Mesenchymal stem cell (in vitro differentiated cells and primary cell): ENCODE measurements at regions not wholly inside any gene's neighbourhood (a gene's known extent, or its start where the extent isn't known, plus 50 kb on each side); places are given as distances from the start of the nearest gene placed in this dataset.

Source experiments
- DNase-seq: peaks from one replicate; pipeline ENCODE4 v3.0.0-alpha.2; 2013
- H2AFZ ChIP-seq: one replicate; pipeline ENCODE4 v1.6.1; 2013; ENCODE audit warnings: low read depth, mild to moderate bottlenecking, control low read depth, inconsistent platforms, low read length, moderate library complexity
- H2AK5ac ChIP-seq: 2 replicates; pipeline ENCODE4 v1.6.1; 2013; ENCODE audit warnings: low read length, moderate library complexity, mild to moderate bottlenecking, inconsistent platforms; ENCODE audit not compliant: severe bottlenecking
- H2BK120ac ChIP-seq: one replicate; pipeline ENCODE4 v1.6.1; 2013; ENCODE audit warnings: low read depth, mild to moderate bottlenecking, inconsistent platforms, low read length, moderate library complexity
- H2BK12ac ChIP-seq, 2 experiments: one replicate each; pipeline ENCODE4 v1.6.1; 2013; ENCODE audit warnings: inconsistent platforms in 2 of 2, low read length in 2 of 2, mild to moderate bottlenecking in 2 of 2, moderate library complexity in 2 of 2, control low read depth in 1 of 2
- H2BK15ac ChIP-seq: one replicate; pipeline ENCODE4 v1.6.1; 2013; ENCODE audit warnings: mild to moderate bottlenecking, low read depth, inconsistent platforms; ENCODE audit not compliant: poor library complexity, severe bottlenecking
- H2BK5ac ChIP-seq: 2 replicates; pipeline ENCODE4 v1.6.1; 2013; ENCODE audit warnings: low read depth, mild to moderate bottlenecking, low read length, control low read depth, inconsistent platforms; ENCODE audit not compliant: poor library complexity, severe bottlenecking
- H3K14ac ChIP-seq, 2 experiments: one replicate each; pipeline ENCODE4 v1.6.1; 2013; ENCODE audit warnings: inconsistent platforms in 2 of 2, low read length in 2 of 2, control low read depth in 1 of 2, mild to moderate bottlenecking in 1 of 2, moderate library complexity in 1 of 2
- H3K18ac ChIP-seq, 2 experiments: one replicate each; pipeline ENCODE4 v1.6.1; 2013; ENCODE audit warnings: inconsistent platforms in 2 of 2, low read length in 2 of 2, control low read depth in 1 of 2, low read depth in 1 of 2, mild to moderate bottlenecking in 1 of 2
- H3K23ac ChIP-seq, 2 experiments: one replicate each; pipeline ENCODE4 v1.6.1; 2013; ENCODE audit warnings: inconsistent platforms in 2 of 2, low read length in 2 of 2, mild to moderate bottlenecking in 2 of 2, moderate library complexity in 2 of 2, control low read depth in 1 of 2
- H3K27ac ChIP-seq: 2 replicates; pipeline ENCODE4 v1.5.1; 2013; ENCODE audit warnings: mild to moderate bottlenecking, moderate library complexity, low read length, control low read depth, inconsistent platforms; ENCODE audit not compliant: poor library complexity, severe bottlenecking
- H3K27me3 ChIP-seq, 2 experiments: 2 replicates each; pipeline versions ENCODE4 v1.6.1 to v1.7.0; 2013; ENCODE audit warnings: low read length in 2 of 2, mild to moderate bottlenecking in 2 of 2, moderate library complexity in 2 of 2, control low read depth in 1 of 2, inconsistent platforms in 1 of 2; ENCODE audit not compliant: control insufficient read depth in 1 of 2, insufficient read depth in 1 of 2
- H3K36me3 ChIP-seq, 2 experiments: 2 replicates each; pipeline versions ENCODE4 v1.6.1 to v1.7.0; 2013; ENCODE audit warnings: low read length in 2 of 2, control low read depth in 1 of 2, inconsistent platforms in 1 of 2, low read depth in 1 of 2, mild to moderate bottlenecking in 1 of 2; ENCODE audit not compliant: insufficient read depth in 2 of 2, control insufficient read depth in 1 of 2
- H3K4ac ChIP-seq, 2 experiments: one replicate each; pipeline ENCODE4 v1.6.1; 2013; ENCODE audit warnings: inconsistent platforms in 2 of 2, low read length in 2 of 2, mild to moderate bottlenecking in 2 of 2, moderate library complexity in 2 of 2, control low read depth in 1 of 2, low read depth in 1 of 2
- H3K4me1 ChIP-seq: 2 replicates; pipeline ENCODE4 v1.6.1; 2013; ENCODE audit warnings: low read depth, low read length, control low read depth; ENCODE audit not compliant: control insufficient read depth, insufficient read depth
- H3K4me2 ChIP-seq: 2 replicates; pipeline ENCODE4 v1.6.1; 2013; ENCODE audit warnings: low read length, mild to moderate bottlenecking, inconsistent platforms; ENCODE audit not compliant: poor library complexity, severe bottlenecking
- H3K4me3 ChIP-seq, 2 experiments: 2 replicates each; pipeline versions ENCODE4 v1.5.1 to v1.7.0; 2013; ENCODE audit warnings: low read length in 2 of 2, mild to moderate bottlenecking in 2 of 2, control low read depth in 1 of 2, low read depth in 1 of 2; ENCODE audit not compliant: insufficient read depth in 1 of 2
- H3K79me1 ChIP-seq: replicated peaks from 2 replicates; pipeline ENCODE4 v1.6.1; 2013; ENCODE audit warnings: mild to moderate bottlenecking, control low read depth, low read length, inconsistent platforms; ENCODE audit not compliant: poor library complexity, severe bottlenecking
- H3K9ac ChIP-seq: 2 replicates; pipeline ENCODE4 v1.7.0; 2013; ENCODE audit warnings: mild to moderate bottlenecking, low read length, moderate library complexity
- H3K9me3 ChIP-seq: 2 replicates; pipeline ENCODE4 v1.7.0; 2013; ENCODE audit warnings: mild to moderate bottlenecking, low read length; ENCODE audit not compliant: control insufficient read depth
- H4K8ac ChIP-seq: one replicate; pipeline ENCODE4 v1.6.1; 2013; ENCODE audit warnings: inconsistent platforms, mild to moderate bottlenecking, low read length, moderate library complexity
- H4K91ac ChIP-seq: one replicate; pipeline ENCODE4 v1.6.1; 2013; ENCODE audit warnings: mild to moderate bottlenecking, low read length, inconsistent platforms
- WGBS: methylation state at CpG from one replicate; pipeline ENCODE4 v1.1.7; 2013; ENCODE audit warnings: mixed read lengths; 5-methylcytosine and 5-hydroxymethylcytosine counted together

GRCh38 chr17:77366206-77366557 lies 225.4 kb downstream of the SEC14L1 start:
- Histone ChIP-seq H3K27ac (peak overlapping the region; percentile 25), H3K18ac (peak overlapping the region; percentile 94 to 95), H3K4me3 (peak overlapping the region in 1 of 2 experiments; percentile 22), H3K79me1 (peaks cover 27% of the 10 kb centered on the region), H2BK5ac (peak overlapping the region; percentile 20), H2BK120ac (peak overlapping the region; percentile 0), H3K4me2 (no peak overlapping the region), H2BK15ac (no peak overlapping the region), H2BK12ac (peak overlapping the region; percentile 33 to 83), H4K91ac (peak overlapping the region; percentile 79), H3K9ac (peak overlapping the region; percentile 75), H3K27me3 (no peaks in the 10 kb centered on the region), H3K36me3 (peaks cover 3 to 21% of the 10 kb centered on the region in 2 experiments), H3K14ac (peak overlapping the region in 1 of 2 experiments; percentile 49), H3K9me3 (no peaks in the 10 kb centered on the region), H4K8ac (peak overlapping the region; percentile 92), H3K23ac (no peak overlapping the region), H3K4me1 (peaks cover 60% of the 10 kb centered on the region), H3K4ac (peak overlapping the region; percentile 33 to 38), H2AFZ (no peak overlapping the region), H2AK5ac (peak overlapping the region; percentile 38)
- DNase-seq, result no peak
- 67% methylated on average over 5 of the region's 5 CpGs for WGBS

GRCh38 chr17:77366558-77367245 lies 225.9 kb downstream of the SEC14L1 start:
- Histone ChIP-seq H2BK5ac (peak overlapping the region; percentile 20), H3K9ac (peak overlapping the region; percentile 75), H2BK15ac (no peak overlapping the region), H3K18ac (peak overlapping the region; percentile 94 to 95), H3K4me2 (no peak overlapping the region), H3K14ac (peak overlapping the region in 1 of 2 experiments; percentile 84), H4K8ac (peak overlapping the region; percentile 20), H3K9me3 (no peaks in the 10 kb centered on the region), H3K4me3 (peak overlapping the region in 1 of 2 experiments; percentile 22), H3K23ac (no peak overlapping the region), H3K4ac (peak overlapping the region; percentile 38 to 92), H2AFZ (no peak overlapping the region), H3K27me3 (no peaks in the 10 kb centered on the region), H2BK12ac (peak overlapping the region; percentile 83 to 93), H3K36me3 (peaks cover 3 to 21% of the 10 kb centered on the region in 2 experiments), H3K27ac (peak overlapping the region; percentile 25), H3K4me1 (peaks cover 65% of the 10 kb centered on the region), H4K91ac (peak overlapping the region; percentile 79), H3K79me1 (peaks cover 27% of the 10 kb centered on the region), H2BK120ac (no peak overlapping the region), H2AK5ac (peak overlapping the region; percentile 55)
- WGBS, result 39% methylated on average over 8 of the region's 8 CpGs
- peak; percentile 93 for DNase-seq

- Histone ChIP-seq H3K4ac (no peak overlapping the region), H3K4me3 (no peak overlapping the region), H3K18ac (peak overlapping the region in 1 of 2 experiments; percentile 11), H4K8ac (no peak overlapping the region), H3K4me2 (no peak overlapping the region), H4K91ac (peak overlapping the region; percentile 70), H3K27ac (no peak overlapping the region), H2BK12ac (peak overlapping the region in 1 of 2 experiments; percentile 21), H3K23ac (peak overlapping the region in 1 of 2 experiments; percentile 24), H3K79me1 (peaks cover 21% of the 10 kb centered on the region), H3K9me3 (no peaks in the 10 kb centered on the region), H2BK15ac (peak overlapping the region; percentile 12), H2BK120ac (peak overlapping the region; percentile 57), H3K4me1 (peaks cover 57% of the 10 kb centered on the region), H2AFZ (no peak overlapping the region), H3K14ac (no peak overlapping the region), H2BK5ac (no peak overlapping the region), H3K9ac (no peak overlapping the region), H2AK5ac (no peak overlapping the region), H3K36me3 (peaks cover 0 to 12% of the 10 kb centered on the region in 2 experiments), H3K27me3 (no peaks in the 10 kb centered on the region)
- 96% methylated on average over 13 of the region's 13 CpGs for WGBS
- no peak for DNase-seq
Measured at GRCh38 chr17:77369544-77369971, 228.8 kb downstream of the SEC14L1 start.

GRCh38 chr17:77370586-77370985 lies 229.8 kb downstream of the SEC14L1 start:
- Histone ChIP-seq H3K4me3 (no peak overlapping the region), H3K79me1 (peaks cover 20% of the 10 kb centered on the region), H3K27ac (no peak overlapping the region), H3K27me3 (no peaks in the 10 kb centered on the region), H2AFZ (no peak overlapping the region), H3K14ac (peak overlapping the region in 1 of 2 experiments; percentile 42), H4K91ac (no peak overlapping the region), H3K4ac (peak overlapping the region in 1 of 2 experiments; percentile 9), H2AK5ac (peak overlapping the region; percentile 56), H3K4me1 (peaks cover 60% of the 10 kb centered on the region), H4K8ac (no peak overlapping the region), H3K18ac (peak overlapping the region in 1 of 2 experiments; percentile 23), H2BK15ac (no peak overlapping the region), H3K4me2 (no peak overlapping the region), H3K23ac (no peak overlapping the region), H2BK12ac (peak overlapping the region in 1 of 2 experiments; percentile 37), H2BK5ac (no peak overlapping the region), H2BK120ac (no peak overlapping the region), H3K9ac (peak overlapping the region; percentile 10), H3K9me3 (no peaks in the 10 kb centered on the region), H3K36me3 (peaks cover 0 to 8% of the 10 kb centered on the region in 2 experiments)
- no peak for DNase-seq
- 93% methylated on average over 5 of the region's 5 CpGs for WGBS
